ENCODE measurements at regions not wholly inside any gene's neighbourhood (a gene's known extent, or its start where the extent isn't known, plus 50 kb on each side); places are given as distances from the start of the nearest gene placed in this dataset.
"Not testable (repeated sequence)": the region's sequence is repeated elsewhere in the genome, so short reads cannot be mapped to it uniquely, and the experiment has no call there.

- DNase-seq (ENCODE audit: low read depth) = no peak
Measured at GRCh38 chr3:101946906-101947305, 97.6 kb downstream of the NFKBIZ start.

GRCh38 chr3:101950510-101950909 lies 101.2 kb downstream of the NFKBIZ start:
- peak; percentile 74 for DNase-seq (ENCODE audit: low read depth)

- DNase-seq (ENCODE audit: low read depth) = peak; percentile 53
Measured at GRCh38 chr3:101950985-101951733, 101.8 kb downstream of the NFKBIZ start.

DNA sequence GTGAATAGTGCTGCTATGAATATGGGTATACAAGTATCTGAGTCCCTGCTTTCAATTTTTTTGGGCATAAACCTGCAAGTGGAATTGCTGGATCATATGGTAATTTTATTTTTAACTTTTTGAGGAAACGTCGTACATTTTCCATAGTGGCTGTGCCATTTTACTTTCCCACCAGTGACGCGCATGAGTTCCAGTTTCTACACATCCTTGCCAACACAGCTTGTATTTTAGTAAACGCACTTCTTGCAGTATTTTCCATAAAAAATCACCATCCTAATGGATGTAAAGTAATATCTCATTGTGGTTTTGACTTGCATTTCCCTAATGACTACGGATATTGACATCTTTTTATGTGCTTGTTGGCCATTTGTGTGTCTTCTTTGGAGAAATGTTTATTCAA lies 105.0 kb downstream of the NFKBIZ start:
- no peak for DNase-seq (ENCODE audit: low read depth)

DNA sequence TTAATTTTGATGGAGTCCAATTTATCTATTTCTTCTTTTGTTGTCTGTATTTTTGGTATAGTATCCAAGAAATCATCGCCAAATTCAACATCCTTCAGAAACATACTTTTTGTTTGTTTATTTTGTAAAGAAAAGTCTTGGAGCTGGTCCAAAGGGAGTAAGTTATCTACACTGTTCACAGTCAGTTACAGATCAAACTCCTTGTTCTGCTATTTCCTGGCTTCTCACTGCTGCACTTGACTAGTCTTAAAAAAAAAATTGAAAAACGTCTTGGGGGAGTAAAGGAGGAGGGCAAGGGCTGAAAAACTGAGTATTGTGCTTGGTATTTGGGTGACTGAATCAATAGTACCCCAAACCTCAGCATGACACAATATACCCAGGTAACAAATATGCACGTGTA lies 105.6 kb downstream of the NFKBIZ start:
- DNase-seq (ENCODE audit: low read depth) = no peak

- DNase-seq (ENCODE audit: low read depth) = no peak
Measured at GRCh38 chr3:101962055-101962454, 112.7 kb downstream of the NFKBIZ start.

- DNase-seq (ENCODE audit: low read depth) = peak; percentile 53
Measured at GRCh38 chr3:101963902-101964362, 114.6 kb downstream of the NFKBIZ start.

- DNase-seq (ENCODE audit: low read depth) = no peak
Measured at GRCh38 chr3:101964861-101965260, 115.5 kb downstream of the NFKBIZ start.

DNA sequence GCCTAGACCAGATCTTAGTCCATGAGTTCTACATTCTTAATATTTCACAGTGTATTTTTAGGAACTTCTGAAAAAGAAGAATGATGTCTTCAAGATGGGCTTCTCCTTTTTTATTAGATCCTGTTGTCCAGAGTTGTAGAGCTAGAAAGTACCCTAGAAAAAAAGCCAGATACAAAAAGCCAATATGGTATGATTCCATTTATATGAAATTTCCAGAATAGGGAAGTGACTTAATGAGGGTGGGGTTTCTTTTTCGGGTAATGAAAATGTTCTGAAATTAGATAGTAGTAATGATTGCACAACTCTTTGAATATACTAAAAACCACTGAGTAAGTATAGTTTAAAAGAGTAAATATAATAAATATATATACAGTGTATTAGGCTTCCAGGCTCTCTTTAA lies 116.9 kb downstream of the NFKBIZ start:
- no peak for DNase-seq (ENCODE audit: low read depth)

GRCh38 chr3:101970212-101970611 lies 120.9 kb downstream of the NFKBIZ start:
- DNase-seq (ENCODE audit: low read depth) = no peak

GRCh38 chr3:101970905-101971304 lies 121.6 kb downstream of the NFKBIZ start:
- no peak for DNase-seq (ENCODE audit: low read depth)

GRCh38 chr3:101972430-101973162 lies 123.3 kb downstream of the NFKBIZ start:
- DNase-seq (ENCODE audit: low read depth) = no peak

DNA sequence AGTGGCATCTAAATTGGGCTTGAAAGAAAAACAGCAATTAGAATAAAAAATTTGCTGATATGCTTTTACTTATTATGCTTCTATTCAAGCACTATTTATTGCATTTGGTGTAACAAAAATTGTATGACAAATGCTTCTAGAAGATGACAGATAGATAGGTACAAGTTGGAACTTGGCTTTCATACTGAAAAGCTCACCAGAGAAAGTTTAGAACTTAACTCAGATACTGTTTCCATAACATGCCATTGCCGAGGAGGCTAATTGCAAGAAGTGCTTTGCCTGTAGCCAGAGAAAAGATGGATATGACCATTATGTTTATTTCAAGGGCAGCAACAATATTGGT lies 123.8 kb downstream of the NFKBIZ start:
- no peak for DNase-seq (ENCODE audit: low read depth)

DNA sequence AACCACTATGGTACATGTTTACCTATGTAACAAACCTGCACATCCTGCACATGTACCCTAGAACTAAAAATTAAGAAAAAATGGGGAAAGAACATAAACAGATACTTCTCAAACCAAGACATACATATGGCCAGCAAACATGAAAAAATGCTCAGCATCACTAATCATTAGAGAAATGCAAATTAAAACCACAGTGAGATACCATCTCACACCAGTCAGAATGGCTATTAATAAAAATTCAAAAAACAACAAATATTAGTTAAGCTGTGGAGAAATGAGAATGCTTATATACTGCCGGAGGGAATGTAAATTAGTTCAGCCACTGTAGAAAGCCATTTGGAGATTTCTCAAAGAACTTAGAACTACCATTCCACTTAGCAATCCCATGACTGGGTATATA lies 126.1 kb downstream of the NFKBIZ start:
- not testable (repeated sequence) for DNase-seq (ENCODE audit: low read depth)

DNA sequence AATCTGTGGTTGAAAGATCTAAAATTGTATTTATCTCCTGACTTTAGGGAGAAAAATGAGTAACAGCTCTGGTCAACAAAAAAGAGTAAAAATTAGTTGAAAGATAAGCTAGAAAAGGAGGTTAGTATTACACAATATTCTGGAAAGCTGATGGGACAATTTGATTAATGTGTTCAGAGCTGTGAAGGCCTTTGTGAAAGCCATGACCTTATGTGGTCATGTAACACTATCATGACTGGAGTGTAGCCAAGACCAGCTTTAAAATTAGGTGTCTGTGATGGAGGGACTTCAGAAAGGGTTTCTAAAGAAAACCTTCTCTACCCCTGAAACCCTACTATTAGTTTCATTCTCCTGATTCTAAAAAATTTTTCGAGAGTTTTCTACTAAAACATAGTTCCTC lies 127.2 kb downstream of the NFKBIZ start:
- peak; percentile 68 for DNase-seq (ENCODE audit: low read depth)

DNA sequence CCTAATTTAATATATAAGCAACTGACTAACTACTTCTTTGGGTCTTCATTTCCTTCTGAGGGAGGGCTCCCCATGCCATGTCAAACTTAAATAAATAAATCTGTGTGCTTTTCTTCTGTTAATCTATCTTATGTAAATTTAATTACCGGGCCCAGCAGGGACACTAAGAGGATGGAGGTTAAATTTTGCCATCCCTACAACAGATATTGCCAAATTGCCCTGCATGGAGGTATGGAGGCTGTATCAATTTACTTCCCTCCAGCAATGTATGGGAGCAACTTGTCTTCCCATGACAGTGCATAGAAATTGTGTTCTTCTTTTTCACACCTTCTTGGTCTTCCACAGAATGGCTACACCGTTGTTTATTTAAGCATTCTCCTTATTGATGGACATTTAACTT lies 129.0 kb downstream of the NFKBIZ start:
- no peak for DNase-seq (ENCODE audit: low read depth)

DNA sequence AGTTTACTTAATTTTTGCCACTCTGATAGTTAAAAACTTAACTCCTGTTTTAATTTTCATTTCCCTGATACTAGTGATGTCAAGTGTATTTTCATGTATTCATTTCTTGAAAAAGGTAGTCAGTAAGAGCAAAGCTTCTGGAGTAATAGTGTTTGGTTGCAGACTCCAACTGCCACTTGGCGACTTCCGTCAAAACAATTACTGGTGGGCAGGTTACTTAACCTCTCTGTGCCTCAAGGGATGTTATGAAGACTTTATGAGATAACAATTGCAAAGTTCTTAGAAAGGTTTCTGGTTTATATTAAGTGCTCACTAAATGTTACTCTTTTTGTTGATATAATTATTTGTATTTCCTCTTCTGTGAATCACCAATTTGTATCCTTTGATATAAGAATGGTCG lies 129.7 kb downstream of the NFKBIZ start:
- DNase-seq (ENCODE audit: low read depth) = no peak

DNA sequence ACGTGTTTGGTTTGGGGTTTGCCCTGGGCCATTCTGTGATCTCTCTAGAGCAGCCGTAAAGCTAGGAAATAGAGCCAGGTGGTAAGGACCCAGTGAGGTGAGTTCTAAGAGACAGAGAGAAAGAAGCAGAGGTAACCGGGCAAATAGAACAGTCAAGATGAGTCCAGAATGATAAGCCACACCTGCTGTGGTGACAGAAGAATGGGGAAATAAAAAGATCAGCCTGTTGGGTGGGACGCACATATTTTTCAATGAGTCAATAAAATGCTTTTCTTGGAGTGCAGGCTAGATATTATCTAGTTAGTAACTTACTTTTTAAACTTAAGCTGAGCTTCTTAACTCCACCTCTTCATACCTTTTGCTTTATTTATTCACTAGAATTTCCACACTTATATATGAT lies 135.0 kb downstream of the NFKBIZ start:
- no peak for DNase-seq (ENCODE audit: low read depth)

DNA sequence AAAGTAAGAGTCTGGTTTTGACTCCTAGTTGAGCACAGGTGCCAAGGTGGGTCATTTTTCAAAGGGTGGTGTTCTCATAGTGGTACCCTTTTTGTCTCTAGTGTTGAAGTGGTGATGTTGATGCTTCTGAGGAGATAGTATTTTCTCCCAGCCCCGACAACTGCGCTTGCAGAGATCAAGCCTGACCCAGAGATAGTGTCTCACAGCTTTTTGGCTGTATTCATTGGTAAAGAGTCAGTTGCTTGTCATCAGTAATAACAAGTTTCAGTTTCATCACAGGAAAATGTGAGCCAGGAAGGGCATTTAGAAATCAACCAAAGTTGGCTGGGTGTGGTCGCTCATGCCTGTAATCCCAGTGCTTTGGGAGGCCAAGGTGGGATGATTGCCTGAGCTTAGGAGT lies 139.3 kb downstream of the NFKBIZ start:
- no peak for DNase-seq (ENCODE audit: low read depth)

DNA sequence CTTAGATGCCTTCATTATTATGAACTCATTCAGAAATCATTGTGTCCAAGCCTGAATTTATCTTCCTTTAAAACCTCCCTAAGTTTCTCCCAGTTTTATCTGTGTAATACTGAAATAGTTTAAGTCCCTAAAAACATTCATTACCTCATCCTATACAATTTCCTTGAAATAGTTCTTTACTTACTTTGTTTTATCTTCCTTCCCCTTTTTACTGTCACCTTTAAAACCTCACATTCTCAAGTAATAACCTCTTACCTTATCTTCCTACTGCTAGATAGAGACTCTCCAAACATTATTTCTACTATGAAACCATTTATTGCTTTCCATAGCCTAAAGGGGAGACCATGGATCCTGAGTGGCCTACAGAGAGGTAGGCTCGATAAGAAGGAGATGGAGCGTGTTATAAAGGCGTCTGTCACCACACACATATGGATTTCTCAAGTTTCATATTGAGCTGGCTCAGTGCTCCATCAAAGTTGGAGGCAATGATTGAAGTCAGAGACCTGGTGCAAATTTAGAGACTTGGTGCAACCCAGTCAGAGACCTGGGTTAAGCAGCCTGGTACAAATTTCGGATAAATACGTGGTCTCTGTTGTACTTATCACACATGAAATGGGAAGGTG lies 140.4 kb downstream of the NFKBIZ start:
- DNase-seq (ENCODE audit: low read depth) = no peak

DNA sequence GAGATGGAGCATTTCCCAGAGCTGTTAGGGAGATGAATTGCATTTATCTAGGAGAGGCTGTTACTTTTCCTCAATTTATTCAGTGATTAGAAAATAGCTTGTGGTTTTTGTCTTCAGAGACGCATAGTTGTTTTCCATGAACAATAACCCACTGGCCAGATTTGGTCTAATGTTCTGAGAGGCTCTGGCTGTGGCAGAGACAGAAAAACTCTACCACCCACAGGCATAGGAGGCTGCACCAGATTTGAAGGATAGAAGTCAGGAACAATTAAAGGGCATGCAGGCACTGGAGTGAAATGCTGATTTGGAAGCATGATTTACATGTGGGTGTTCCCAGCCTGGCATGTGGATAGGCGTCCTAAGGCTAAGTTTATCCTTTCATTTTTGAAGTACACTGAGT lies 143.5 kb downstream of the NFKBIZ start:
- DNase-seq (ENCODE audit: low read depth) = peak; percentile 28

GRCh38 chr3:101994386-101994785 lies 145.1 kb downstream of the NFKBIZ start:
- DNase-seq (ENCODE audit: low read depth) = no peak

Data from myocyte (in vitro differentiated cells).